ENCODE measurements at regions not wholly inside any gene's neighbourhood (a gene's known extent, or its start where the extent isn't known, plus 50 kb on each side); places are given as distances from the start of the nearest gene placed in this dataset.

DNA sequence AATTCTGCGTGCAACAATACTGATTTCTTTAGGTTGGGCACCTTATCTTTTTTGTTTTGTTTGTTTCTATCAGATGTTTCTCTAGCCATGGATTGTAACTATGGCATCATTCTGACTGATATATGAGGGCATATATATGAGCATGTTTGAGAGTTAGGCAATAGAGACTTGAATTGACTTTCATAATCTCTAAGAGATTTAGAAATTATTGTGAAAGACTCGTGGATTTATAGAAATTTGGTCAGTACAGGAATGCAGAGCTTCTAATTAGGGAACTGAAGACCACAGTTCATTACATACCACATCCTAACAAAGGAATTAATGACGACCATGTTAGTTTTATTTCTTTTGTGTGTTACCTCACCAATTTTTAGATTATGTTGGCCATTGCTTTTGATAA, 546.0 kb upstream of the GRAMD2B start:
- TF ChIP-seq, protein P1, sequence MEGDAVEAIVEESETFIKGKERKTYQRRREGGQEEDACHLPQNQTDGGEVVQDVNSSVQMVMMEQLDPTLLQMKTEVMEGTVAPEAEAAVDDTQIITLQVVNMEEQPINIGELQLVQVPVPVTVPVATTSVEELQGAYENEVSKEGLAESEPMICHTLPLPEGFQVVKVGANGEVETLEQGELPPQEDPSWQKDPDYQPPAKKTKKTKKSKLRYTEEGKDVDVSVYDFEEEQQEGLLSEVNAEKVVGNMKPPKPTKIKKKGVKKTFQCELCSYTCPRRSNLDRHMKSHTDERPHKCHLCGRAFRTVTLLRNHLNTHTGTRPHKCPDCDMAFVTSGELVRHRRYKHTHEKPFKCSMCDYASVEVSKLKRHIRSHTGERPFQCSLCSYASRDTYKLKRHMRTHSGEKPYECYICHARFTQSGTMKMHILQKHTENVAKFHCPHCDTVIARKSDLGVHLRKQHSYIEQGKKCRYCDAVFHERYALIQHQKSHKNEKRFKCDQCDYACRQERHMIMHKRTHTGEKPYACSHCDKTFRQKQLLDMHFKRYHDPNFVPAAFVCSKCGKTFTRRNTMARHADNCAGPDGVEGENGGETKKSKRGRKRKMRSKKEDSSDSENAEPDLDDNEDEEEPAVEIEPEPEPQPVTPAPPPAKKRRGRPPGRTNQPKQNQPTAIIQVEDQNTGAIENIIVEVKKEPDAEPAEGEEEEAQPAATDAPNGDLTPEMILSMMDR (IDR thresholded peaks at IDR 0.05) = no peak
- TF ChIP-seq POLR2A (IDR thresholded peaks at IDR 0.05) (no peak), EP300 (IDR thresholded peaks at IDR 0.05) (no peak)

Measured in tibial nerve (tissue), 4 donors.